BE2C (cell line): ENCODE measurements at regions not wholly inside any gene's neighbourhood (a gene's known extent, or its start where the extent isn't known, plus 50 kb on each side); places are given as distances from the start of the nearest gene placed in this dataset.

Experiments used
- DNase-seq: peaks from one replicate; pipeline ENCODE4 v3.0.0-alpha.2; 2020
- H3K27me3 ChIP-seq: fragments of 250-450 bp; sonication (Bioruptor Pico); 2 replicates; pipeline ENCODE4 v1.5.1; 2020; ENCODE audit warnings: mild to moderate bottlenecking
- H3K36me3 ChIP-seq: fragments of 250-450 bp; sonication (Bioruptor Pico); 2 replicates; pipeline ENCODE4 v1.5.1; 2020; ENCODE audit warnings: mild to moderate bottlenecking
- H3K4me1 ChIP-seq: fragments of 250-450 bp; sonication (Bioruptor Pico); 2 replicates; pipeline ENCODE4 v1.5.1; 2020
- H3K4me3 ChIP-seq: 2 replicates; pipeline ENCODE4 v1.5.1; 2011; ENCODE audit warnings: low read depth, low read length
- H3K9me3 ChIP-seq: fragments of 250-450 bp; sonication (Bioruptor Pico); 2 replicates; pipeline ENCODE4 v1.5.1; 2020
- CTCF ChIP-seq: IDR thresholded peaks from 2 replicates; pipeline ENCODE4 v1.5.1; 2012; ENCODE audit warnings: mild to moderate bottlenecking, low read depth, low read length

- Histone ChIP-seq H3K27me3 (no peaks in the 10 kb centered on the region), H3K4me3 (no peak overlapping the region), H3K4me1 (no peaks in the 10 kb centered on the region), H3K36me3 (no peaks in the 10 kb centered on the region), H3K9me3 (no peaks in the 10 kb centered on the region)
- TF ChIP-seq CTCF: no peak
- no peak for DNase-seq
Measured at GRCh38 chr4:132513491-132513890, 635.6 kb upstream of the PCDH10 start.

- H3K9me3 ChIP-seq: no peaks in the 10 kb centered on the region
- H3K4me3 ChIP-seq: no peak overlapping the region
- H3K4me1 ChIP-seq: no peaks in the 10 kb centered on the region
- TF ChIP-seq CTCF: no peak
- H3K27me3 ChIP-seq: no peaks in the 10 kb centered on the region
- DNase-seq: no peak
- H3K36me3 ChIP-seq: no peaks in the 10 kb centered on the region
Measured at GRCh38 chr4:132526652-132527051, 622.4 kb upstream of the PCDH10 start.

GRCh38 chr4:132527817-132528216, 621.3 kb upstream of the PCDH10 start:
- DNase-seq: no peak
- Histone ChIP-seq H3K4me1 (no peaks in the 10 kb centered on the region), H3K9me3 (no peaks in the 10 kb centered on the region), H3K36me3 (no peaks in the 10 kb centered on the region), H3K27me3 (no peaks in the 10 kb centered on the region), H3K4me3 (no peak overlapping the region)
- no peak for TF ChIP-seq CTCF

- no peaks in the 10 kb centered on the region for H3K4me1 ChIP-seq
- no peak for DNase-seq
- H3K9me3 ChIP-seq: no peaks in the 10 kb centered on the region
- H3K27me3 ChIP-seq: no peaks in the 10 kb centered on the region
- no peaks in the 10 kb centered on the region for H3K36me3 ChIP-seq
- no peak for TF ChIP-seq CTCF
- no peak overlapping the region for H3K4me3 ChIP-seq
Measured at GRCh38 chr4:132530861-132531260, 618.2 kb upstream of the PCDH10 start.

GRCh38 chr4:132540268-132540667, 608.8 kb upstream of the PCDH10 start:
- Histone ChIP-seq H3K4me3 (no peak overlapping the region), H3K36me3 (no peaks in the 10 kb centered on the region), H3K9me3 (no peaks in the 10 kb centered on the region), H3K4me1 (no peaks in the 10 kb centered on the region), H3K27me3 (no peaks in the 10 kb centered on the region)
- no peak for TF ChIP-seq CTCF
- DNase-seq: no peak

GRCh38 chr4:132540797-132541196, 608.3 kb upstream of the PCDH10 start:
- Histone ChIP-seq H3K36me3 (no peaks in the 10 kb centered on the region), H3K9me3 (no peaks in the 10 kb centered on the region), H3K4me1 (no peaks in the 10 kb centered on the region), H3K27me3 (no peaks in the 10 kb centered on the region), H3K4me3 (no peak overlapping the region)
- TF ChIP-seq CTCF: no peak
- DNase-seq: no peak
